ENCODE measurements at regions not wholly inside any gene's neighbourhood (a gene's known extent, or its start where the extent isn't known, plus 50 kb on each side); places are given as distances from the start of the nearest gene placed in this dataset.

GRCh38 chr2:220503431-220503830 is 876.0 kb downstream of the SLC4A3 start:
- Histone ChIP-seq H3K9me3 (ENCODE audit: low read depth) (no peaks in the 10 kb centered on the region), H3K4me1 (ENCODE audit: insufficient read depth) (peaks cover 31% of the 10 kb centered on the region), H3F3A (ENCODE audit: insufficient read depth) (peaks cover 17% of the 10 kb centered on the region), H3K36me3 (ENCODE audit: low read depth) (no peaks in the 10 kb centered on the region), H3K4me3 (no peak overlapping the region), H3K79me2 (ENCODE audit: insufficient read depth) (no peaks in the 10 kb centered on the region), H3K27me3 (replicated peaks; ENCODE audit: insufficient read depth) (no peaks in the 10 kb centered on the region), H2AFZ (no peak overlapping the region), H3K4me2 (ENCODE audit: unreplicated experiment) (no peak overlapping the region), H3K9ac (no peak overlapping the region), H3K27ac (no peak overlapping the region), H3K9me2 (ENCODE audit: insufficient read depth) (no peaks in the 10 kb centered on the region), H4K20me1 (ENCODE audit: insufficient read depth) (no peaks in the 10 kb centered on the region)
- DNase-seq, result no peak
- WGBS, 2 experiments (ENCODE audit: low coverage in 1 of 2, low lambda C conversion rate in 2 of 2, missing lambda C conversion rate in 2 of 2), result 79 to 86% methylated on average over 4 of the region's 4 CpGs
- in situ Hi-C loops (cut with MboI), result no loop called here
- no peak for TF ChIP-seq EZH2 (IDR thresholded peaks at IDR 0.05; ENCODE audit: insufficient read depth, poor library complexity, severe bottlenecking)
- TF ChIP-seq EZH2phosphoT487 (IDR thresholded peaks at IDR 0.05; ENCODE audit: insufficient read depth, low read depth), result no peak

GRCh38 chr2:220504938-220505503 is 877.6 kb downstream of the SLC4A3 start:
- H3K4me2 ChIP-seq (ENCODE audit: unreplicated experiment), result peak overlapping the region; percentile 51
- no peaks in the 10 kb centered on the region for H3K79me2 ChIP-seq (ENCODE audit: insufficient read depth)
- H2AFZ ChIP-seq, result peak overlapping the region; percentile 72
- in situ Hi-C loops (cut with MboI), result no loop called here
- no peaks in the 10 kb centered on the region for H3K9me2 ChIP-seq (ENCODE audit: insufficient read depth)
- H3K4me1 ChIP-seq (ENCODE audit: insufficient read depth), result peaks cover 26% of the 10 kb centered on the region
- 0 out of 2 replicates have a peak overlapping the region, but pooled peaks have one; percentile 20 for H3K27ac ChIP-seq
- no peaks in the 10 kb centered on the region for H3K27me3 ChIP-seq (replicated peaks; ENCODE audit: insufficient read depth)
- H3K9ac ChIP-seq, result peak overlapping the region; percentile 41; the same call in 1 of the 2 replicates
- peak overlapping the region; percentile 38; the same call in 1 of the 2 replicates for H3K4me3 ChIP-seq
- TF ChIP-seq EZH2 (IDR thresholded peaks at IDR 0.05; ENCODE audit: insufficient read depth, poor library complexity, severe bottlenecking), result no peak
- no peaks in the 10 kb centered on the region for H3K36me3 ChIP-seq (ENCODE audit: low read depth)
- peaks cover 4% of the 10 kb centered on the region; the same call in 1 of the 2 replicates for H3F3A ChIP-seq (ENCODE audit: insufficient read depth)
- DNase-seq, result peak; percentile 74
- WGBS, 2 experiments (ENCODE audit: low coverage in 1 of 2, low lambda C conversion rate in 2 of 2, missing lambda C conversion rate in 2 of 2), result 14 to 18% methylated on average over 2 of the region's 2 CpGs
- H3K9me3 ChIP-seq (ENCODE audit: low read depth), result no peaks in the 10 kb centered on the region
- H4K20me1 ChIP-seq (ENCODE audit: insufficient read depth), result no peaks in the 10 kb centered on the region

- H3K9me2 ChIP-seq (ENCODE audit: insufficient read depth), result no peaks in the 10 kb centered on the region
- no peaks in the 10 kb centered on the region for H4K20me1 ChIP-seq (ENCODE audit: insufficient read depth)
- in situ Hi-C loops (cut with MboI), result no loop called here
- no peaks in the 10 kb centered on the region for H3K36me3 ChIP-seq (ENCODE audit: low read depth)
- 71 to 74% methylated on average over 3 of the region's 3 CpGs for WGBS, 2 experiments (ENCODE audit: low coverage in 1 of 2, low lambda C conversion rate in 2 of 2, missing lambda C conversion rate in 2 of 2)
- H3K9me3 ChIP-seq (ENCODE audit: low read depth), result no peaks in the 10 kb centered on the region
- no peak overlapping the region for H3K27ac ChIP-seq
- no peak for DNase-seq
- no peaks in the 10 kb centered on the region for H3K27me3 ChIP-seq (replicated peaks; ENCODE audit: insufficient read depth)
- no peaks in the 10 kb centered on the region for H3K79me2 ChIP-seq (ENCODE audit: insufficient read depth)
- H3K4me2 ChIP-seq (ENCODE audit: unreplicated experiment), result no peak overlapping the region
- no peak overlapping the region for H3K9ac ChIP-seq
- H2AFZ ChIP-seq, result no peak overlapping the region
- H3K4me1 ChIP-seq (ENCODE audit: insufficient read depth), result peaks cover 40% of the 10 kb centered on the region
- peaks cover 17% of the 10 kb centered on the region; the same call in 1 of the 2 replicates for H3F3A ChIP-seq (ENCODE audit: insufficient read depth)
- no peak overlapping the region for H3K4me3 ChIP-seq
- TF ChIP-seq EZH2phosphoT487 (IDR thresholded peaks at IDR 0.05; ENCODE audit: insufficient read depth, low read depth) (no peak), EZH2 (IDR thresholded peaks at IDR 0.05; ENCODE audit: insufficient read depth, poor library complexity, severe bottlenecking) (no peak)
These were observed 879.0 kb downstream of the SLC4A3 start for GRCh38 chr2:220506466-220506865.

- Histone ChIP-seq H3K79me2 (ENCODE audit: insufficient read depth) (no peaks in the 10 kb centered on the region), H3F3A (ENCODE audit: insufficient read depth) (peaks cover 43% of the 10 kb centered on the region), H3K4me1 (ENCODE audit: insufficient read depth) (peaks cover 68% of the 10 kb centered on the region), H3K4me3 (no peak overlapping the region), H4K20me1 (ENCODE audit: insufficient read depth) (no peaks in the 10 kb centered on the region), H3K9ac (no peak overlapping the region), H3K9me2 (ENCODE audit: insufficient read depth) (no peaks in the 10 kb centered on the region), H3K27me3 (replicated peaks; ENCODE audit: insufficient read depth) (no peaks in the 10 kb centered on the region), H3K4me2 (ENCODE audit: unreplicated experiment) (no peak overlapping the region), H2AFZ (no peak overlapping the region), H3K36me3 (ENCODE audit: low read depth) (no peaks in the 10 kb centered on the region), H3K9me3 (ENCODE audit: low read depth) (no peaks in the 10 kb centered on the region), H3K27ac (no peak overlapping the region)
- no peak for DNase-seq
- in situ Hi-C loops (cut with MboI), result no loop called here
- TF ChIP-seq EZH2 (IDR thresholded peaks at IDR 0.05; ENCODE audit: insufficient read depth, poor library complexity, severe bottlenecking) (no peak), EZH2phosphoT487 (IDR thresholded peaks at IDR 0.05; ENCODE audit: insufficient read depth, low read depth) (no peak)
- WGBS, 2 experiments (ENCODE audit: low coverage in 1 of 2, low lambda C conversion rate in 2 of 2, missing lambda C conversion rate in 2 of 2), result 62 to 74% methylated on average over 2 of the region's 2 CpGs
These were observed 881.8 kb downstream of the SLC4A3 start for GRCh38 chr2:220509096-220509757.
